ENCODE measurements at regions not wholly inside any gene's neighbourhood (a gene's known extent, or its start where the extent isn't known, plus 50 kb on each side); places are given as distances from the start of the nearest gene placed in this dataset.

- Mint-ChIP-seq H3K36me3 (ENCODE audit: insufficient read depth) (no peaks in the 10 kb centered on the region), H3K9me3 (no peaks in the 10 kb centered on the region), H3K4me1 (ENCODE audit: low read depth in 2 of 2) (peaks cover 0 to 6% of the 10 kb centered on the region in 2 donors), H3K4me3 (no peak overlapping the region), H3K27me3 (peaks cover 29 to 55% of the 10 kb centered on the region in 2 donors), H3K27ac (no peak overlapping the region)
- no peak for ATAC-seq (replicated peaks)
- no peak for DNase-seq
Measured at GRCh38 chr1:10861822-10862221, 65.4 kb upstream of the CASZ1 start.

- ATAC-seq (replicated peaks) (no peak), DNase-seq (no peak)
- Mint-ChIP-seq H3K4me3 (no peak overlapping the region), H3K4me1 (ENCODE audit: low read depth in 2 of 2) (peaks cover 3 to 12% of the 10 kb centered on the region in 2 donors), H3K27me3 (peaks cover 34 to 63% of the 10 kb centered on the region in 2 donors), H3K36me3 (ENCODE audit: insufficient read depth) (no peaks in the 10 kb centered on the region), H3K9me3 (no peaks in the 10 kb centered on the region), H3K27ac (no peak overlapping the region)
Measured at GRCh38 chr1:10862743-10863335, 66.4 kb upstream of the CASZ1 start.

GRCh38 chr1:10863886-10864285 is 67.4 kb upstream of the CASZ1 start:
- ATAC-seq (replicated peaks) (no peak), DNase-seq (no peak)
- Mint-ChIP-seq H3K27ac (no peak overlapping the region), H3K4me1 (ENCODE audit: low read depth in 2 of 2) (peaks cover 3 to 12% of the 10 kb centered on the region in 2 donors), H3K9me3 (no peaks in the 10 kb centered on the region), H3K27me3 (peaks cover 38 to 74% of the 10 kb centered on the region in 2 donors), H3K36me3 (ENCODE audit: insufficient read depth) (no peaks in the 10 kb centered on the region), H3K4me3 (no peak overlapping the region)

GRCh38 chr1:10864776-10865175 is 68.3 kb upstream of the CASZ1 start:
- DNase-seq (no peak), ATAC-seq (replicated peaks) (no peak)
- peak overlapping the region in 1 of 2 donors; percentile 83 for H3K27ac Mint-ChIP-seq
- H3K27me3 Mint-ChIP-seq: peaks cover 38 to 82% of the 10 kb centered on the region in 2 donors
- H3K4me3 Mint-ChIP-seq: peak overlapping the region in 1 of 2 donors; percentile 35
- H3K9me3 Mint-ChIP-seq: no peaks in the 10 kb centered on the region
- no peaks in the 10 kb centered on the region for H3K36me3 Mint-ChIP-seq (ENCODE audit: insufficient read depth)
- peaks cover 3 to 12% of the 10 kb centered on the region in 2 donors for H3K4me1 Mint-ChIP-seq (ENCODE audit: low read depth in 2 of 2)

- Mint-ChIP-seq H3K27me3 (peaks cover 44 to 82% of the 10 kb centered on the region in 2 donors), H3K9me3 (no peaks in the 10 kb centered on the region), H3K36me3 (ENCODE audit: insufficient read depth) (no peaks in the 10 kb centered on the region), H3K4me1 (ENCODE audit: low read depth in 2 of 2) (peaks cover 3 to 12% of the 10 kb centered on the region in 2 donors), H3K4me3 (peak overlapping the region; percentile 30 to 34), H3K27ac (peak overlapping the region in 1 of 2 donors; percentile 27)
- no peak for DNase-seq
- no peak for ATAC-seq (replicated peaks)
Measured at GRCh38 chr1:10865518-10866320, 69.3 kb upstream of the CASZ1 start.

- H3K36me3 Mint-ChIP-seq (ENCODE audit: insufficient read depth): no peaks in the 10 kb centered on the region
- DNase-seq (peak in 2 of 3 experiments; percentile 7 to 8), ATAC-seq (replicated peaks) (peak; percentile 43)
- H3K4me1 Mint-ChIP-seq (ENCODE audit: low read depth in 2 of 2): peaks cover 3 to 12% of the 10 kb centered on the region in 2 donors
- peak overlapping the region in 1 of 2 donors; percentile 27 for H3K27ac Mint-ChIP-seq
- peak overlapping the region; percentile 61 to 67 for H3K4me3 Mint-ChIP-seq
- peaks cover 49 to 85% of the 10 kb centered on the region in 2 donors for H3K27me3 Mint-ChIP-seq
- no peaks in the 10 kb centered on the region for H3K9me3 Mint-ChIP-seq
Measured at GRCh38 chr1:10866321-10867093, 70.1 kb upstream of the CASZ1 start.

- Mint-ChIP-seq H3K27ac (no peak overlapping the region), H3K4me3 (peak overlapping the region; percentile 53 to 67), H3K9me3 (no peaks in the 10 kb centered on the region), H3K27me3 (peaks cover 49 to 92% of the 10 kb centered on the region in 2 donors), H3K4me1 (ENCODE audit: low read depth in 2 of 2) (peaks cover 3 to 12% of the 10 kb centered on the region in 2 donors), H3K36me3 (ENCODE audit: insufficient read depth) (no peaks in the 10 kb centered on the region)
- DNase-seq (peak; percentile 64 to 67 (median 65)), ATAC-seq (replicated peaks) (peak; percentile 93)
Measured at GRCh38 chr1:10867138-10867721, 70.8 kb upstream of the CASZ1 start.

GRCh38 chr1:10867914-10868598 is 71.6 kb upstream of the CASZ1 start:
- Mint-ChIP-seq H3K36me3 (ENCODE audit: insufficient read depth) (no peaks in the 10 kb centered on the region), H3K4me1 (ENCODE audit: low read depth in 2 of 2) (peaks cover 3 to 12% of the 10 kb centered on the region in 2 donors), H3K9me3 (no peaks in the 10 kb centered on the region), H3K27ac (no peak overlapping the region), H3K4me3 (peak overlapping the region; percentile 46 to 53), H3K27me3 (peaks cover 49 to 93% of the 10 kb centered on the region in 2 donors)
- ATAC-seq (replicated peaks): no peak
- DNase-seq: no peak

- peaks cover 45 to 93% of the 10 kb centered on the region in 2 donors for H3K27me3 Mint-ChIP-seq
- H3K36me3 Mint-ChIP-seq (ENCODE audit: insufficient read depth): no peaks in the 10 kb centered on the region
- no peaks in the 10 kb centered on the region for H3K9me3 Mint-ChIP-seq
- peaks cover 3 to 12% of the 10 kb centered on the region in 2 donors for H3K4me1 Mint-ChIP-seq (ENCODE audit: low read depth in 2 of 2)
- no peak overlapping the region for H3K27ac Mint-ChIP-seq
- no peak for ATAC-seq (replicated peaks)
- no peak for DNase-seq
- no peak overlapping the region for H3K4me3 Mint-ChIP-seq
Measured at GRCh38 chr1:10868599-10868965, 72.1 kb upstream of the CASZ1 start.

GRCh38 chr1:10869933-10870332 is 73.5 kb upstream of the CASZ1 start:
- no peaks in the 10 kb centered on the region for H3K36me3 Mint-ChIP-seq (ENCODE audit: insufficient read depth)
- no peak for ATAC-seq (replicated peaks)
- peaks cover 32 to 93% of the 10 kb centered on the region in 2 donors for H3K27me3 Mint-ChIP-seq

GRCh38 chr1:10870493-10871096 is 74.1 kb upstream of the CASZ1 start:
- H3K27me3 Mint-ChIP-seq: peaks cover 25 to 92% of the 10 kb centered on the region in 2 donors
- H3K4me1 Mint-ChIP-seq (ENCODE audit: low read depth in 2 of 2): peaks cover 3 to 10% of the 10 kb centered on the region in 2 donors
- H3K36me3 Mint-ChIP-seq (ENCODE audit: insufficient read depth): no peaks in the 10 kb centered on the region
- DNase-seq (no peak), ATAC-seq (replicated peaks) (no peak)
- H3K27ac Mint-ChIP-seq: no peak overlapping the region
- no peaks in the 10 kb centered on the region for H3K9me3 Mint-ChIP-seq
- no peak overlapping the region for H3K4me3 Mint-ChIP-seq

More at GRCh38 chr1:10869933-10870332, 73.5 kb upstream of the CASZ1 start:
- H3K4me3 Mint-ChIP-seq: no peak overlapping the region
- H3K4me1 Mint-ChIP-seq (ENCODE audit: low read depth in 2 of 2): peaks cover 3 to 10% of the 10 kb centered on the region in 2 donors
- DNase-seq: no peak
- H3K9me3 Mint-ChIP-seq: no peaks in the 10 kb centered on the region
- H3K27ac Mint-ChIP-seq: no peak overlapping the region

- Mint-ChIP-seq H3K36me3 (ENCODE audit: insufficient read depth) (no peaks in the 10 kb centered on the region), H3K4me1 (ENCODE audit: low read depth in 2 of 2) (no peaks in the 10 kb centered on the region), H3K27me3 (peaks cover 11 to 72% of the 10 kb centered on the region in 2 donors), H3K4me3 (no peak overlapping the region), H3K27ac (no peak overlapping the region), H3K9me3 (no peaks in the 10 kb centered on the region)
- DNase-seq: no peak
- no peak for ATAC-seq (replicated peaks)
Measured at GRCh38 chr1:10873189-10873588, 76.7 kb upstream of the CASZ1 start.

Data from effector memory CD8-positive, alpha-beta T cell (primary cell).